HG03342 (cell line): ENCODE measurements at regions not wholly inside any gene's neighbourhood (a gene's known extent, or its start where the extent isn't known, plus 50 kb on each side); places are given as distances from the start of the nearest gene placed in this dataset.
"Not testable (repeated sequence)": the region's sequence is repeated elsewhere in the genome, so short reads cannot be mapped to it uniquely, and the experiment has no call there.

ENCODE experiments used
- ATAC-seq: cut with Tn5 transposase; IDR thresholded peaks from one replicate; pipeline ENCODE4 v1.9.1; 2021; ENCODE audit warnings: mild to moderate bottlenecking, moderate library complexity; ENCODE audit not compliant: unreplicated experiment

DNA sequence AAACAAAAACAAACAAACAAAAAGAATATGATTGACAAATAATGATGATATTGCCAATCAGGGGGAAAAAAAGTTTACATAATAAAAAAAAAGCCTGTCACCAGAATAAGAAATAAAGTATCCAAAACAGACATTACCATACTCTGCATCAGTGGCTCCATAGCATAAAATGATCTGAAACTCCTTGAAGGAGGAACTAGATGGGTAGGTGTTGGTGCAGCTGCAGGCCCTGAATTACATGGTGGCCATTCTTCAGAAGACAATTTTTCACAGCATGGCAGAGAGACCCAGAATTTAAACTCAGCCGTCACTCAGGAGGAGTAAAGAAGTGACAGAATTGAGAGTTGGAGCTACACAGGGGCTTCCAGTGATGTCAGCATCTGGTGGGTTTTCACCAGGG lies 60.2 kb downstream of the GLUL start:
- no peak for ATAC-seq

DNA sequence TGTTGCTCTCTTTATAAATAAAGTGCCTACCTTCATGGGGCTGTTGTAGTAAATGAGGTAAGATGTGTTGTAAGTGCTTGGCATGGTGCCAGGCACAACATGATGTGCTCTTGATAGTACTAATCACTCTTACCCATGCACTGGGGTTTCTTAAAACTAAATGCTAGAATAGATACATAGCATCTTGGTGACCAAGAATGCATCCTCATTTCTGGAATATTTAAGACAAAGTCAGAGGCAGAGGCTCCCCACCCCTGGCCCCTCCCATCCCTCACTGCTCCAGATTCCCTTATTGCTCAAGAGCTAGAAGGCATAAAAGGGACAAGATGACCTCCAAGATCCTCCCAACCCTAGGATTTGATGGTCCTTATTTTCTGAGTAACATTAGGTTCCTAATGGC lies 61.3 kb downstream of the GLUL start:
- no peak for ATAC-seq

DNA sequence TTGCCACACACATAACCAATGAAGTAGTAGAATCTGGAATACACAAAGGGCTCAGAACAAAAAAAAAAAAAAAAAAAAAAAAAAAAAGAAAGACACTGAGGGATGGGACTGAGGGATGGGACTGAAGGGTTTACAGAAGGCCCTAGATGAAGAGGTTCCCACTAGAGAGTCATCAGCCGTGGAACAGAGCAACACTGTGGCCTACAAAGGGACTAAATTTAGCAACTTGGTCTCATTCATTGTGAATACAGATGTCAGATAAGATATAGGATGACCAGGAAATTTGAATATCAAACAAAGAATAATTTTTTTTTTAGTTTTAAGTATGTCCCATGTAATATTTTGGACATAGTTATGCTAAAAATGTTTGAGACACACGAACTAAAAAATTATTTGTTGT lies 62.1 kb downstream of the GLUL start:
- no peak for ATAC-seq

- no peak for ATAC-seq
Observed at GRCh38 chr1:182328591-182328990, 63.0 kb downstream of the GLUL start.

GRCh38 chr1:182325339-182325738 lies 66.3 kb downstream of the GLUL start:
- ATAC-seq = no peak

GRCh38 chr1:182321532-182321931 lies 70.1 kb downstream of the GLUL start:
- not testable (repeated sequence) for ATAC-seq

DNA sequence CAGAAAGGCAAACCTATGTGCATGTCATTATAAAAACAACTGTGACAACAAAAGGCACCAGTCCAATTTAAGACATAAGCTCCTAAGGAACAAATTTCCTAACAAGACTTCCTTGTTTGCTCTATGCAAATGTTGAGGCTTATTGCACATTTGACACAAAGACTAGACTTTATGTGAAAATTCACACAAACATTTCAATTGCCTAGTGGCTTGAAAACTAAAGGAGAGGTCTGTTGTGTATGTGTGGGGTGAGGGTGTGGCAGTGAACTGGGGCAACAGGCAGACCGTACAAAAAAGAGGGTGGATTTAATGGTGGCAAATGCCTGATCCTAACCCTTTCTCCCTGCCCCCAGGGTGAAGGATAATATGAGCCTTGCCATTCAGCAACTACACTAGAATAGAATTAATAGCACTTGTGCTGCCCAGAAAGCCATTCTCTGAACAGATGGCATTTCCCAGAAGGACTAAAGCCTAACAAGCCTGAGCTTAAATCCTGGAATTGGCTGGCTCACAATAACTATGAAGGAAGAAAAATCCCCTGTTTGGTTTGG lies 73.9 kb downstream of the GLUL start:
- no peak for ATAC-seq

DNA sequence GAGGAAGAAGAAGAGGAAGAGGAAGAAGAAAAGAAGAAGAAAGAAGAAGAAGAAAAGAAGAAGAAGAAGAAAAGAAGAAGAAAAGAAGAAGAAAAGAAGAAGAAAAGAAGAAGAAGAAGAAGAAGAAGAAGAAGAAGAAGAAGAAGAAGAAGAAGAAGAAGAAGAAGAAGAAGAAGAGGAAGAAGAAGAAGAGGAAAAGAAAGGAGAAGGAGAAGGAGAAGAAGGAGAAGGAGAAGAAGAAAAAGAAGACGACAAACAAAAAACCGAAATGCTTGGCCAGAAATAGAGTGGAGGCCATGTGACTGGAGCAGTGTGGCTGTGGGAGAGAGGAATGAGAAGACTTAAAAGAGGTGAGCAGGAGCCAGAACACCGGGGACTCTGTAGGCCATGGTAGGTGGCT lies 75.1 kb downstream of the GLUL start:
- ATAC-seq = not testable (repeated sequence)

- ATAC-seq = no peak
Observed at GRCh38 chr1:182315167-182315556, 76.4 kb downstream of the GLUL start.

DNA sequence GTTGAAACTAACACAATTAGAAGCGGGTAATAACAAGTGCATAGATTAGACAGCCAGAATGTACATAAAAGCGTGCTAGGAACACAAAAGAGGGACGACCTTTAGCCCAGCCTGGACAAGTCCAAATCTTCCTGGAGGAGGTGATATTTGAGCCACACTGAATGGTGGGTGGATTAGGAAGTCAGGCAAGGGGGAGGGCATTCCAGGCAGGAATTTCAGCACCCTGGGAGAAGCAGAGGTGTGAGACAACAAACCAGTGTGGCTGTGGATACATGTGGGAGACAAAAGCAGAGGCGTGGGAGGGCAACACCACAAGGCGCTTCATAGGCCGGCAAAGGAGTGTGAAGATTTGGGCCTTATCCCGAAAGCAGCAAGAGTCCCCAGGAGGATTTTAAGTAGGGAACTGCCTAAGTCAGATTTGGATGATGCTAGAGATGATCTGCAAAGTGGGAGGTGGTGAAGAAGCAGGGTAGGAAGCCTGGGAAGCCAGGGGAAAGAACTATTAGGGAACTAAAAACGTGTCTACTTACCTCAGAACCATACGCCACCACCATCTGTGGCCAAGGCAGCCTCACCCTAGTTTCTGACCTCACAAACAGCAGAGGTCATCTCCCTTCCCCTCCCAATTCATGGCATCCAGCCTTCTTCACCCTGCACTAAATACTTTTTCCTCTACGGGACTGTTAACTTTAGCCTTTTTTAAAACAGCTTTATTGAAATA lies 81.8 kb downstream of the GLUL start:
- no peak for ATAC-seq

DNA sequence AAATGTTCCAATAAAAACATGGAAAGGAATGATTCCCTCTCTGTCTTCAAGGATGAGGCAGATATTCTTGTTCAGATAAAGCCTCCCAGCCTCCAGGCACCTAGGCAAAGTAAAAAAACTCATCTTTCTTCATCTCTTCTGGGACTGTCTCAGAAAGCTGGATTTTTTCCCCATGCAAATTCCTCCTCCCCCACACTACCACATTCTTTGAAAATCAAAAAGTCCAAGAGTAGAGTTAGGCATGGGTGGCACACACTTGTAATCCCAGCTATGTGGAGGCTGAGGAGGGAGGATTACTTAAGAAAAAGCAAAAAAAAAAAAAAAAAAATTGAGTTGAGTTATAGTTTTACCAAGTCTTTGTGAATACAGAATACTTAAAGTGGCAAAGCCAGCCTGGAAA lies 82.8 kb downstream of the GLUL start:
- no peak for ATAC-seq

- ATAC-seq = not testable (repeated sequence)
Observed at GRCh38 chr1:182307486-182307885, 84.1 kb downstream of the GLUL start.

DNA sequence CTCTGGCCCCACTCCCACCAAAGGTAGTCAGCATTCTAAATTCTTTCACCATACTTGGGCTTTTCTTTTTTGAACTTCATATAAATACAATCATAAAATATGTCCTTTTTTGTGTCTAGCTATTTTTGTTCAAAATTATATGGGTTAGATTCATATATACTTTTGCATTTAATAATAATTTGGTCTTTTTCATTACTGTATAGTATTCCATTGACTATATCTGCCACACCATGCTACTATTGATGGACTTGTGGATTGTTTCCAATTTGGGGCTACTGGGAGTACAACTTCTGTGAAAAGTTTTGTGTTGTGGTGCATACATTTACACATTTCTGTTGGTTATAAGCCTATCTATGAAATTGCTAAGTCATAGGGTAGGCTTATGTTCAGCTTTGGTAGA lies 85.7 kb downstream of the GLUL start:
- no peak for ATAC-seq

GRCh38 chr1:182304627-182305026 lies 87.0 kb downstream of the GLUL start:
- ATAC-seq = no peak

DNA sequence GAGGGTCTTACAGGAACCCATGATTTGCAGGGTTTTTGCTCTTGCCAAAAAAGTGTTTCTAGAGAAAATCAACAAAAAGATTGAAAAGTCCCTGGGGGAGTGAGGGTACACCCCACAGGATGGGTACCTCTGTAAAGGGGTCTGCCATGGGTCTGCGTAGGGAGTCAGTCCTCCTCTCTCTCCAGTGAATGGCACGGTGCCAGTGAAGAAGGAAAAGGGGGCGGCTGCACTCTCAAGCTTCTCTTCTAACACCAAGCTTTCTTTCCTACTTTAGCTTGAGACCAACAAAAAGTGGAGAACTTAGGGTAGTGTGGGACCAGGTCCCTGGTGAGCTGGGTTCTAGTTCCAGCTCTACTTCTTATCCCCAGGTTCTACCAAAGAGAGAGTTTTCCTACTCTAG lies 87.4 kb downstream of the GLUL start:
- no peak for ATAC-seq

DNA sequence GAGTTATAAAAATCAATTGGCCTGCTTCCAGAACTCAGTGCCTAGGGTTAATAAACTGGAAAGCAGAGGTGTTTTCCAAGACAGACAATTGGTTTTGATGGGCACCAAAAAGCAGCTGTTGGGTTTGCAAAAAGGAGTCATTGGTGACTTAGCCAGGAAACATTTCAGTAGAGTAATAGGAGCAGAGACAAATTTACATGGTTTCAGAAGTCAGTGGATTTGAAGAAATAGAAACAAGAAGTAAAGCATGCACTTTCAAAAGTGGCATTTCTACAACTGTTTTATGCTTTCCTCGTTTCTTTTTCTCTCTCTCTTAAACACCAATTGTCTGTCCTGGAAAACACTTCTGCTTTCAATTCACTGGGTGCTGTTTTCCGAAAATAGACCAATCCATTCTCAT lies 87.8 kb downstream of the GLUL start:
- peak; percentile 64 for ATAC-seq

DNA sequence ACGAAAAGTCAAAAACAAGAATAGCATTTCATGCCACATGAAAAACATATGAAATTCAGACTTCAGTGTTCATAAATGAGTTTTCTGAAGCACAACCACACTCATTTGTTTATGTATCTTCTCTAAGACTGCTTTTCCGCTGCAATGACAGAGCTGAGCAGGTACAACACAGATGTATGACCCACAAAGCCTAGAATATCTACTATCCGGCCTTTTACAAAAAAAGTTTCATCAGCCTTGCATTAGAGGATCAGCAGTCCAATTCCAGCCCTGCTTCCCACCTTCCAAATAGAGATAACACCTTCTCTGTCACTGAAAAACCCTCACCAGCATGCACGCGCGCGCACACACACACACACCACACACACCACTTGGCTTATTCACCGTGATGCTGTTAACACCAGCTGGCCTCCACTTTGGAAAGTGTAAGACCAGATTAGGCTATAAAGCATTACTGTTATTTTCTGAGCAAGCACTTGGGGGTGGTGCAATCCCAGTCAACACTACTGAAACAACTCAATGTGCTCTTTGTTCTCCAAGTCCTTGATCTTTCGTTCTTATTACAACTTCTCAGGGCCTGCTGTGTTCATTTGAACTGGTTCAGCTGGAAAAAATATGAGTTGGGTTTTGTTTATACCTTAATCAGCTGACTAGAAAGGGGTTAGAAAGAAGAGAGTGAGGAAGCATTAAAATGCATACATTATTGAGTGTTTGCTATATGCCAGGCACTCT lies 90.0 kb downstream of the GLUL start:
- ATAC-seq = no peak

- ATAC-seq = no peak
Observed at GRCh38 chr1:182301026-182301436, 90.6 kb downstream of the GLUL start.

GRCh38 chr1:182299728-182300616 lies 91.6 kb downstream of the GLUL start:
- no peak for ATAC-seq

GRCh38 chr1:182299054-182299727 lies 92.4 kb downstream of the GLUL start:
- not testable (repeated sequence) for ATAC-seq

DNA sequence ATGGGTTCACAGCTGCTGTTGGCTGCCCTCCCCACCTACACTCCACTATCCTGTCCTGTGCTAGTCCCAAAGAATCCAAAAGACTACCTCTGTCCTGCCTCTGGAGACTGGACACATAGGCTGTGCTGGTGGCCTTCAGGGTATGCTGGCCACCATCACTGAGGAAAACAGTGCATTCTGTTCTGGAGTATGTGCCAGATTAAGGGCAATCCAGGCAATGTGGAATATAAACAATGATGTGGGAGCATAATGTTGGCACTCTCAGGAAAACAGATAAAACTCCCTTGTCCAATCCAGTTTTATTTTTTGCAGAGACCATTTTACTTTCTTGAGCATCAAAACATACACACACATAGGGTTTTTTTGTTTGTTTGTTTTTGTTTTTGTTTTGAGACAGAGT lies 94.3 kb downstream of the GLUL start:
- ATAC-seq = no peak
